Prostate gland (tissue), 2 donors: ENCODE measurements at regions not wholly inside any gene's neighbourhood (a gene's known extent, or its start where the extent isn't known, plus 50 kb on each side); places are given as distances from the start of the nearest gene placed in this dataset.

Experiments
- POLR2A ChIP-seq: fragments of 450-650 bp; IDR thresholded peaks from one replicate; pipeline ENCODE4 v1.6.1; 2016; ENCODE audit warnings: antibody characterized with exemption, mild to moderate bottlenecking
- POLR2AphosphoS5 ChIP-seq: sonication (generic); formaldehyde crosslinking; IDR thresholded peaks from one replicate; pipeline ENCODE4 v1.6.1; 2017; ENCODE audit warnings: antibody characterized with exemption
- TF ChIP-seq, protein P1 (sequence below), 4 experiments: fragments of 200-600 bp in 2 of 4; fragments of 450-650 bp in 2 of 4; sonication (generic) in 2 of 4; IDR thresholded peaks; 1 replicate in 3 of 4; 2 replicates in 1 of 4; pipeline ENCODE4 v1.5.1; 2016 to 2019; ENCODE audit warnings: antibody characterized with exemption in 4 of 4, mild to moderate bottlenecking in 2 of 4, moderate library complexity in 2 of 4

GRCh38 chr18:73047688-73048087, 179.9 kb upstream of the NETO1 start:
- no peak for TF ChIP-seq POLR2A
- TF ChIP-seq, protein P1, sequence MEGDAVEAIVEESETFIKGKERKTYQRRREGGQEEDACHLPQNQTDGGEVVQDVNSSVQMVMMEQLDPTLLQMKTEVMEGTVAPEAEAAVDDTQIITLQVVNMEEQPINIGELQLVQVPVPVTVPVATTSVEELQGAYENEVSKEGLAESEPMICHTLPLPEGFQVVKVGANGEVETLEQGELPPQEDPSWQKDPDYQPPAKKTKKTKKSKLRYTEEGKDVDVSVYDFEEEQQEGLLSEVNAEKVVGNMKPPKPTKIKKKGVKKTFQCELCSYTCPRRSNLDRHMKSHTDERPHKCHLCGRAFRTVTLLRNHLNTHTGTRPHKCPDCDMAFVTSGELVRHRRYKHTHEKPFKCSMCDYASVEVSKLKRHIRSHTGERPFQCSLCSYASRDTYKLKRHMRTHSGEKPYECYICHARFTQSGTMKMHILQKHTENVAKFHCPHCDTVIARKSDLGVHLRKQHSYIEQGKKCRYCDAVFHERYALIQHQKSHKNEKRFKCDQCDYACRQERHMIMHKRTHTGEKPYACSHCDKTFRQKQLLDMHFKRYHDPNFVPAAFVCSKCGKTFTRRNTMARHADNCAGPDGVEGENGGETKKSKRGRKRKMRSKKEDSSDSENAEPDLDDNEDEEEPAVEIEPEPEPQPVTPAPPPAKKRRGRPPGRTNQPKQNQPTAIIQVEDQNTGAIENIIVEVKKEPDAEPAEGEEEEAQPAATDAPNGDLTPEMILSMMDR (IDR thresholded peaks at IDR 0.05), result no peak
- peak; percentile 46 for TF ChIP-seq POLR2AphosphoS5
